Hepatocyte (in vitro differentiated cells): ENCODE measurements at regions not wholly inside any gene's neighbourhood (a gene's known extent, or its start where the extent isn't known, plus 50 kb on each side); places are given as distances from the start of the nearest gene placed in this dataset.

Experiments
- EZH2phosphoT487 ChIP-seq: fragments of 200-600 bp; sonication (generic); IDR thresholded peaks from one replicate; pipeline ENCODE4 v1.6.1; 2018; ENCODE audit warnings: antibody characterized with exemption, mild to moderate bottlenecking, low read depth, moderate library complexity; ENCODE audit not compliant: unreplicated experiment, severe bottlenecking
- TF ChIP-seq, protein P1 (sequence below): fragments of 200-600 bp; sonication (generic); IDR thresholded peaks from 2 replicates; pipeline ENCODE4 v1.5.1; 2016; ENCODE audit warnings: antibody characterized with exemption, mild to moderate bottlenecking; ENCODE audit not compliant: poor library complexity

DNA sequence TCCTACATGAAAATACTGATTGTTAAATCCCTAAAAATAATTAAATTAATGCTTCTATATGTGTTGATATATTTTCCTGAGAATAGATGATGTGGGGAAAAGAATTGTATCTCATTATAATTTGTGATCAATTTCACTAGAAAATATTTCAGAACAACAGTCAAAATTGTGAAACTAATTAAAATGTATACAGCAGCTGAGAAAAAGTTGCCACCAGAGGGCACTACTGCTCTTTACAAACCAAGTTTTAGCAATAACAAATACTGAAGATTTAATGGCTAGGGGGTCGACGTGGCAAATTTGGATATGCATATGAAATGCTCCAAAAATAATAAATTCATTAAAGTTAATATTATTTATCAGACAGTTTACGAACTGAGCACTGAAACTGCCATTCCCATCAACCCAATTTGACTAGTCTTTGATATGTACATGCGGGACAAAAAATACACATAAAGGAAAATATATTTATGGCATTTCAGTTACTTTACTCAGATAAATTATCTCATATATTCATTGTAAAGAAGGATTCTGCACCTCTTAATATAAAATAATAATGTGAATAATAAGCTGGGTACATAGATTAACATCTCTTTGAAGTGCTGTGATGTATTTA is 96.3 kb upstream of the TMPRSS15 start:
- TF ChIP-seq EZH2phosphoT487 = no peak
- TF ChIP-seq, protein P1, sequence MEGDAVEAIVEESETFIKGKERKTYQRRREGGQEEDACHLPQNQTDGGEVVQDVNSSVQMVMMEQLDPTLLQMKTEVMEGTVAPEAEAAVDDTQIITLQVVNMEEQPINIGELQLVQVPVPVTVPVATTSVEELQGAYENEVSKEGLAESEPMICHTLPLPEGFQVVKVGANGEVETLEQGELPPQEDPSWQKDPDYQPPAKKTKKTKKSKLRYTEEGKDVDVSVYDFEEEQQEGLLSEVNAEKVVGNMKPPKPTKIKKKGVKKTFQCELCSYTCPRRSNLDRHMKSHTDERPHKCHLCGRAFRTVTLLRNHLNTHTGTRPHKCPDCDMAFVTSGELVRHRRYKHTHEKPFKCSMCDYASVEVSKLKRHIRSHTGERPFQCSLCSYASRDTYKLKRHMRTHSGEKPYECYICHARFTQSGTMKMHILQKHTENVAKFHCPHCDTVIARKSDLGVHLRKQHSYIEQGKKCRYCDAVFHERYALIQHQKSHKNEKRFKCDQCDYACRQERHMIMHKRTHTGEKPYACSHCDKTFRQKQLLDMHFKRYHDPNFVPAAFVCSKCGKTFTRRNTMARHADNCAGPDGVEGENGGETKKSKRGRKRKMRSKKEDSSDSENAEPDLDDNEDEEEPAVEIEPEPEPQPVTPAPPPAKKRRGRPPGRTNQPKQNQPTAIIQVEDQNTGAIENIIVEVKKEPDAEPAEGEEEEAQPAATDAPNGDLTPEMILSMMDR = peak; percentile 94
